ENCODE measurements at regions not wholly inside any gene's neighbourhood (a gene's known extent, or its start where the extent isn't known, plus 50 kb on each side); places are given as distances from the start of the nearest gene placed in this dataset.

DNA sequence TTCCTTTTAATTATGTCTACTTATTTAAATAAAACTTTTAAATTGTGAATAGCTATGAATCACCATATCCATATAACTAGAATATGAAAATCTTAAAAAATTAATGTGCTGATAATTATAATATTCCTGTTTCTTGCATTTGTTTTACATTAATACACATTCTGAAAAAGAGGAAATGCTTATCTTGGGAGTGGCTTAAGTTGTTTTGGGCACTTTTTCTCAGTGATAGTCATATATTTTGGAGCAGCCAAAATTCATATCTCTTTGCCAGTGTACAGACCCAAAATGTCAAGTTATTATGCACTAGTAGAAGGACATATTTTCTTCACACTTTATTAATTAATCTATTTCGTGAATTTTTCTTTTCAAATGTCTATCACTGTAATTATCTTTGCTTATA is 838.5 kb downstream of the USP25 start:
- TF ChIP-seq, protein P1, sequence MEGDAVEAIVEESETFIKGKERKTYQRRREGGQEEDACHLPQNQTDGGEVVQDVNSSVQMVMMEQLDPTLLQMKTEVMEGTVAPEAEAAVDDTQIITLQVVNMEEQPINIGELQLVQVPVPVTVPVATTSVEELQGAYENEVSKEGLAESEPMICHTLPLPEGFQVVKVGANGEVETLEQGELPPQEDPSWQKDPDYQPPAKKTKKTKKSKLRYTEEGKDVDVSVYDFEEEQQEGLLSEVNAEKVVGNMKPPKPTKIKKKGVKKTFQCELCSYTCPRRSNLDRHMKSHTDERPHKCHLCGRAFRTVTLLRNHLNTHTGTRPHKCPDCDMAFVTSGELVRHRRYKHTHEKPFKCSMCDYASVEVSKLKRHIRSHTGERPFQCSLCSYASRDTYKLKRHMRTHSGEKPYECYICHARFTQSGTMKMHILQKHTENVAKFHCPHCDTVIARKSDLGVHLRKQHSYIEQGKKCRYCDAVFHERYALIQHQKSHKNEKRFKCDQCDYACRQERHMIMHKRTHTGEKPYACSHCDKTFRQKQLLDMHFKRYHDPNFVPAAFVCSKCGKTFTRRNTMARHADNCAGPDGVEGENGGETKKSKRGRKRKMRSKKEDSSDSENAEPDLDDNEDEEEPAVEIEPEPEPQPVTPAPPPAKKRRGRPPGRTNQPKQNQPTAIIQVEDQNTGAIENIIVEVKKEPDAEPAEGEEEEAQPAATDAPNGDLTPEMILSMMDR (conservative IDR thresholded peaks at IDR 0.05; ENCODE audit: low read depth, low read length) = no peak
- TF ChIP-seq EZH2 (IDR thresholded peaks at IDR 0.05; ENCODE audit: borderline replicate concordance, low read depth, low read length, poor library complexity, severe bottlenecking) = no peak

All from A673 (cell line).